Neuron (in vitro differentiated cells): ENCODE measurements at regions not wholly inside any gene's neighbourhood (a gene's known extent, or its start where the extent isn't known, plus 50 kb on each side); places are given as distances from the start of the nearest gene placed in this dataset.

ENCODE experiments used
- H2AFZ ChIP-seq: one replicate; pipeline ENCODE4 v1.6.1; 2013; ENCODE audit warnings: low read depth, mild to moderate bottlenecking, inconsistent platforms, low read length, moderate library complexity
- H3K27me3 ChIP-seq: one replicate; pipeline ENCODE4 v1.6.1; 2013; ENCODE audit warnings: low read length; ENCODE audit not compliant: insufficient read depth
- H3K36me3 ChIP-seq: one replicate; pipeline ENCODE4 v1.6.1; 2013; ENCODE audit warnings: low read length; ENCODE audit not compliant: insufficient read depth
- H3K4me1 ChIP-seq: one replicate; pipeline ENCODE4 v1.6.1; 2013; ENCODE audit warnings: low read length; ENCODE audit not compliant: insufficient read depth
- H3K4me3 ChIP-seq: 2 replicates; pipeline ENCODE4 v1.5.1; 2013; ENCODE audit warnings: mild to moderate bottlenecking, low read length, moderate library complexity
- H3K9me3 ChIP-seq: one replicate; pipeline ENCODE4 v1.6.1; 2013; ENCODE audit warnings: low read length

DNA sequence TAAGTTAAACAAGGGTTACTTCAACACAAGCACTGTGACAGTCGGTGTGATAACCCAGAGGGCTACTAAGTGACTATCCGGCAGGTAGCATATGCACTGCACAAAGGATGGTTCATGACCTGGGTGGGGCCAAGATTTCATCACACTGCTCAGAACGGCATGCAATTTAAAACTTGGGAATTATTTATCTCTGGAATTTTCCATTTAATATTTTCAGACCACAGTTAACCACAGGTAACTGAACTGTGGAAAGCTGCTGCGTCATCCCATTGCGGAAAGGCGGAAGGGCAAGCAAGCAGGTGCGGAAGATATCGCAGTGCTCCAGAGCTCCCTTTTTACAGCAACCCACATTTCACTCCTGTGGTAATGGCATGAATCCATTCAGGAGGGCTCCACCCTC, 540.8 kb downstream of the INSC start:
- H3K9me3 ChIP-seq = no peaks in the 10 kb centered on the region
- no peaks in the 10 kb centered on the region for H3K36me3 ChIP-seq
- H3K27me3 ChIP-seq = no peaks in the 10 kb centered on the region
- H2AFZ ChIP-seq = no peak overlapping the region
- peaks cover 3% of the 10 kb centered on the region for H3K4me1 ChIP-seq
- no peak overlapping the region for H3K4me3 ChIP-seq

DNA sequence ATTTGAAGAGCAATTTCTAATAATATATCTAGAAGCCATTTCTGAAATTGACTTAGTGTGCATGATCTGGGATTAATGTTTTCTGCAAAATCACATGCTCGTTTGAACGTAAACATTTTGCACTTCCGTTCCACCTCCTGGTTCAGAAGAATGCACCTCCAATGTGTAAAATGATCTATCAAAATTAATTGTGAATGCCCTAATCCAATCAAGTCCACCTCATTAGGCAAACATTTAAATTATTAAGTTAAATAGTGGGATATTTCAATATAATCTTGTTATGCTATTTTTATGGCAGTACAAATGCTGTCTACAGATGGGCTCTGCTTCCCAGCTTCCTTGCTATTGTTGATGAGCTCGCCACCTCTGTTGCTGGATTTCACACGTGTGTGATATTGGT, 542.5 kb downstream of the INSC start:
- Histone ChIP-seq H3K4me3 (no peak overlapping the region), H3K36me3 (no peaks in the 10 kb centered on the region), H3K4me1 (no peaks in the 10 kb centered on the region), H2AFZ (no peak overlapping the region), H3K27me3 (no peaks in the 10 kb centered on the region), H3K9me3 (no peaks in the 10 kb centered on the region)

DNA sequence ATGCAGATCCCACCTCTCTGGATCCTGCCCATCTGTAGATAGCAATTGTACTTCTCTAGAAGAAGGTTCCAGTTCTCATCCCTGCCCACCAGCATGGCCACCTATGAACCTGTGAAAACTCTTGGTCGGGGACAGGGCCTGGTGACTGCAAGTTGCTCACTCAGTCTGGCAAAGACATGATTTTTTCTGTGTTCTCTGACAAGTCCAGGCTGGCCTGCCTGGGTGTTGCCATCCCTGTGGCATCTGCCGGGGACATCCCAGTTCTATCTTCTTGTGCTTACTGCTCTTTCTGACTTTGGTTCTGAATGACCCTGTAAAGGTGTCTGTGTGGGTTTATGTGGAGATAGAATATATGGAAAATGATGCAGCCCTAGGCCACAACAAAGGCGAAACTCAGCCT, 545.8 kb downstream of the INSC start:
- H3K9me3 ChIP-seq = no peaks in the 10 kb centered on the region
- peaks cover 16% of the 10 kb centered on the region for H3K4me1 ChIP-seq
- no peaks in the 10 kb centered on the region for H3K36me3 ChIP-seq
- H3K4me3 ChIP-seq = no peak overlapping the region
- no peaks in the 10 kb centered on the region for H3K27me3 ChIP-seq
- no peak overlapping the region for H2AFZ ChIP-seq

DNA sequence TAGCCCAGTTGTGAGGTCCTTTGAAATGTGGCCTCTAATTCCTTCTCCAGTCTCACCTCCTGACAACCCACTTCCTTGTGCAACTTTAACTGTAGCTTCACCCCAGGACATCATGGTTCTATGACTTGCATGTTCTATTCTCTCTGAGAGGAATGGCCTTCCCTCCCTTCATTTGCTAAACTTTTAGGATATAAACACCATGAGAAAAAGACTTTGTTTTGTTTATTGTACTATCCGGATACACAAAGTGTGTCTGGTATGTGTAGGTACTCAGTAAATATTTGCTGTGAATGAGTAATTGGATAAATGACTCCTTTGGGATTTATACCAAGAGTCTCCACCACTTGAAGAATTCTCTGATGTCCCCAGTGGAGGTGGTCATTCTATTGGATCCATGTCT, 547.6 kb downstream of the INSC start:
- Histone ChIP-seq H3K4me1 (peaks cover 16% of the 10 kb centered on the region), H3K27me3 (no peaks in the 10 kb centered on the region), H2AFZ (no peak overlapping the region), H3K36me3 (no peaks in the 10 kb centered on the region), H3K9me3 (no peaks in the 10 kb centered on the region), H3K4me3 (no peak overlapping the region)

GRCh38 chr11:15663777-15664218, 549.1 kb downstream of the INSC start:
- H3K4me3 ChIP-seq = no peak overlapping the region
- H2AFZ ChIP-seq = no peak overlapping the region
- H3K36me3 ChIP-seq = no peaks in the 10 kb centered on the region
- no peaks in the 10 kb centered on the region for H3K27me3 ChIP-seq
- no peaks in the 10 kb centered on the region for H3K9me3 ChIP-seq
- H3K4me1 ChIP-seq = peaks cover 16% of the 10 kb centered on the region

- H3K4me3 ChIP-seq = no peak overlapping the region
- H3K9me3 ChIP-seq = no peaks in the 10 kb centered on the region
- H3K4me1 ChIP-seq = peaks cover 16% of the 10 kb centered on the region
- H3K27me3 ChIP-seq = no peaks in the 10 kb centered on the region
- no peaks in the 10 kb centered on the region for H3K36me3 ChIP-seq
- H2AFZ ChIP-seq = no peak overlapping the region
Observed at GRCh38 chr11:15665368-15665871, 550.7 kb downstream of the INSC start.

DNA sequence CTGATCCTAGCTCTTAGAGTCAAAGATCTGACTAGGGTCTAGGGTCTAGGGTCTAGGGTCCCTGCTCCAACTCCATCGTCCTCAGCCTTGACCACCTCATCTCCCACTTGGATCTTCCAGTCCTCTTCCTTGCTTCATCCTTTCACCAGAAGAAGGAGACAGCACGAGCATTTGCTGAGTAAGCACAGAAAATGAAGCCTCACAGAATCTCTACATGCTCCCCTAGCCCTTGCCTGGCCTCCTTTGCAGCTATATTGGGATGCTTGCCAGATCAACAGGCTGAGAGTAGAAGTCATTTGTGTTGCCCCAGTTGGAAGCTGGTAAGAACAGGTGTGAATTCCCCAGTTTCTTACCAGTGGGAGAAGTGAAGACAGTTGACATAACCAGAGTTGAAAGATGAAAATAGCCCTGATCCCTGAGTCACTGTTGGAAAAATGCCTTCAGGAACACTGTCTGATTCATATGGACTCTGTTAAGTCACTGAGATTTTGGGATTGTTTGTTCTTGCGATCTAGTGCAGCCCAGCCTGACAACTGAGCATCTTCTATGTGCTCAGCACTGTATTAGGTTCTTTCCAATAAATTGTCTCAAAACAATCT, 552.5 kb downstream of the INSC start:
- H2AFZ ChIP-seq = no peak overlapping the region
- H3K4me3 ChIP-seq = no peak overlapping the region
- H3K36me3 ChIP-seq = no peaks in the 10 kb centered on the region
- H3K4me1 ChIP-seq = peaks cover 16% of the 10 kb centered on the region
- no peaks in the 10 kb centered on the region for H3K9me3 ChIP-seq
- no peaks in the 10 kb centered on the region for H3K27me3 ChIP-seq

DNA sequence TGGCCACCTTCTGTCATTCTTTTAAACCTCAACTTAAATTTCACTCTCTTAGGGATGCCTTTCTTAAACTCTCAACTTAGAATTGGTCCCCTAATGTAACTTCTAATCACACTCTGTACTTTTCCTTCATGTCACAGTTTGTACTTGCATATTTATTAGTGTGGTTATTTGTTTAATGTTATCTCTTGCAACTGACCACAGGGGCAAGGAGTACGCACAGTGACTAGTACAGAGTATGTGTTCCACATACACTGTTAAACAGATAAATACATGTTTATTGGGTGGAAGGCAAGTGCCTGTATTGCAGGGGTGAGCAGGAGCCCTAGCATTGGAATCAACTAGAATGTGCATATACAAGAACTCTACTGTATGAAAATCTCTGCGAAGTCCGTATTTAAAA, 554.0 kb downstream of the INSC start:
- Histone ChIP-seq H2AFZ (no peak overlapping the region), H3K4me1 (peaks cover 6% of the 10 kb centered on the region), H3K27me3 (no peaks in the 10 kb centered on the region), H3K4me3 (no peak overlapping the region), H3K36me3 (no peaks in the 10 kb centered on the region), H3K9me3 (no peaks in the 10 kb centered on the region)

DNA sequence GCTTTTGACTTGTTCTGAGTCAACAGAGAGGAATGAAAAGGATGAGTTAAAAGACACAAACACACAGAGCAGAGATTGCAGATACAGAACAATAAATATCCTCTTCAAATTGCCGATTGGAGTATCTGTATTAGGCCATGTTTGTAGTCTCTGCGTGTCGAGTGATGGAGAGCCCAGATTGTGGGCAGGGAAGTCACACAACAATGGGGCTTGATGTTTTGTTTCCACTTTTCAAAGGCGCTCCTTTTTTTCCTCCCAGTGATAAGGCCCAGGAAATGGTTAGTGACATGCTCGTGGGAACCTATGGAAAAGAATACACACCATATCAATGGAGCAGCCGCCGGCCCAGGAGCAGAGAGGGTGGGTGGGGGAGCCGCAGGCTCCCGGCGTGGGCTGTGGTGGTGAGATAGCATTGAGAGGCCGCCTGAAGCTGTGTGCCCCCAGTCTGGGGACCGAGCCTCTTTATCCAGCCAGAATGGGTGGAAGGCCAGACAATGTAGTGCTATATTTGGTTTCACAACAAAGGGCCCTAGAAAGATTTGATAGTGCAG, 555.9 kb downstream of the INSC start:
- Histone ChIP-seq H3K36me3 (no peaks in the 10 kb centered on the region), H2AFZ (no peak overlapping the region), H3K27me3 (no peaks in the 10 kb centered on the region), H3K4me1 (no peaks in the 10 kb centered on the region), H3K4me3 (no peak overlapping the region), H3K9me3 (no peaks in the 10 kb centered on the region)

GRCh38 chr11:15671216-15671615, 556.5 kb downstream of the INSC start:
- H3K4me1 ChIP-seq = no peaks in the 10 kb centered on the region
- no peaks in the 10 kb centered on the region for H3K27me3 ChIP-seq
- no peaks in the 10 kb centered on the region for H3K36me3 ChIP-seq
- no peak overlapping the region for H2AFZ ChIP-seq
- no peak overlapping the region for H3K4me3 ChIP-seq
- H3K9me3 ChIP-seq = no peaks in the 10 kb centered on the region

DNA sequence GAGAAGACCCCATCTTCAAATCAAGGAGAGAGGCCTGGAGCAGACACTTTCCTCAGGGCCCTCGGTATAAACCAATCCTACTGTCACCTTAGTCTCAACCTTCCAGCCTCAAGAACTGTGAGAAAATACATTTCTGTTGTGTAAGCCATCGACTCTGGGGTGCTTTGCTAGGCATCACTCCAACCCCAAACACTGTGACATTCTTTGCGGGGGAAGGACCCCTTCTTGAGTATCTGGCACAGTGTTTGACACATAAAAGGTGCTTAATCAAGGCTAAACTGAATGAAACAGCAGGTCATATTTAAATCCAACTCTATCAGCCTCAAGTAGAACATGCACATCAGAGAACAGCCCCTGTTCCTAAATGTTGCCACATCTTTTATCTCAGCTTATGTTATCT, 558.1 kb downstream of the INSC start:
- Histone ChIP-seq H3K9me3 (no peaks in the 10 kb centered on the region), H3K27me3 (no peaks in the 10 kb centered on the region)

GRCh38 chr11:15673408-15673831, 558.7 kb downstream of the INSC start:
- Histone ChIP-seq H3K4me3 (no peak overlapping the region), H3K9me3 (no peaks in the 10 kb centered on the region), H3K4me1 (no peaks in the 10 kb centered on the region), H3K27me3 (no peaks in the 10 kb centered on the region), H2AFZ (no peak overlapping the region), H3K36me3 (no peaks in the 10 kb centered on the region)

More for the DNA sequence above, 558.1 kb downstream of the INSC start:
- H2AFZ ChIP-seq = no peak overlapping the region
- no peaks in the 10 kb centered on the region for H3K4me1 ChIP-seq
- no peaks in the 10 kb centered on the region for H3K36me3 ChIP-seq
- no peak overlapping the region for H3K4me3 ChIP-seq

GRCh38 chr11:15674756-15675155, 560.0 kb downstream of the INSC start:
- H3K4me3 ChIP-seq = no peak overlapping the region
- no peaks in the 10 kb centered on the region for H3K4me1 ChIP-seq
- no peaks in the 10 kb centered on the region for H3K9me3 ChIP-seq
- no peaks in the 10 kb centered on the region for H3K36me3 ChIP-seq
- H3K27me3 ChIP-seq = no peaks in the 10 kb centered on the region
- H2AFZ ChIP-seq = no peak overlapping the region

- Histone ChIP-seq H3K27me3 (no peaks in the 10 kb centered on the region), H2AFZ (no peak overlapping the region), H3K9me3 (no peaks in the 10 kb centered on the region), H3K4me1 (no peaks in the 10 kb centered on the region), H3K4me3 (no peak overlapping the region), H3K36me3 (no peaks in the 10 kb centered on the region)
Observed at GRCh38 chr11:15675683-15676082, 561.0 kb downstream of the INSC start.
